HT-29 (cell line): ENCODE measurements at regions not wholly inside any gene's neighbourhood (a gene's known extent, or its start where the extent isn't known, plus 50 kb on each side); places are given as distances from the start of the nearest gene placed in this dataset.

Experiments used
- DNase-seq: peaks from one replicate; pipeline ENCODE4 v3.0.0-alpha.2; 2015; ENCODE audit warnings: low spot score

GRCh38 chr11:134578807-134579723 lies 167.0 kb upstream of the B3GAT1 start:
- peak; percentile 67 for DNase-seq

- DNase-seq: no peak
Measured at GRCh38 chr11:134577751-134578395, 165.8 kb upstream of the B3GAT1 start.

GRCh38 chr11:134576721-134577171 lies 164.7 kb upstream of the B3GAT1 start:
- DNase-seq: no peak

GRCh38 chr11:134576286-134576685 lies 164.2 kb upstream of the B3GAT1 start:
- DNase-seq: no peak

GRCh38 chr11:134575504-134576230 lies 163.6 kb upstream of the B3GAT1 start:
- DNase-seq: no peak

- no peak for DNase-seq
Measured at GRCh38 chr11:134574947-134575346, 162.9 kb upstream of the B3GAT1 start.

GRCh38 chr11:134574425-134574824 lies 162.4 kb upstream of the B3GAT1 start:
- DNase-seq: no peak

GRCh38 chr11:134573857-134574256 lies 161.8 kb upstream of the B3GAT1 start:
- DNase-seq: no peak

- no peak for DNase-seq
Measured at GRCh38 chr11:134572741-134573675, 161.0 kb upstream of the B3GAT1 start.

- DNase-seq: no peak
Measured at GRCh38 chr11:134571301-134571700, 159.3 kb upstream of the B3GAT1 start.

- no peak for DNase-seq
Measured at GRCh38 chr11:134569195-134569594, 157.2 kb upstream of the B3GAT1 start.

GRCh38 chr11:134566311-134566710 lies 154.3 kb upstream of the B3GAT1 start:
- no peak for DNase-seq

GRCh38 chr11:134565343-134565891 lies 153.4 kb upstream of the B3GAT1 start:
- no peak for DNase-seq

- no peak for DNase-seq
Measured at GRCh38 chr11:134564472-134565200, 152.6 kb upstream of the B3GAT1 start.

- no peak for DNase-seq
Measured at GRCh38 chr11:134562941-134563471, 151.0 kb upstream of the B3GAT1 start.

GRCh38 chr11:134562196-134562595 lies 150.2 kb upstream of the B3GAT1 start:
- DNase-seq: no peak

GRCh38 chr11:134561331-134561720 lies 149.3 kb upstream of the B3GAT1 start:
- no peak for DNase-seq

- no peak for DNase-seq
Measured at GRCh38 chr11:134560566-134561330, 148.7 kb upstream of the B3GAT1 start.

- no peak for DNase-seq
Measured at GRCh38 chr11:134560066-134560465, 148.0 kb upstream of the B3GAT1 start.
